GM18507 (cell line): ENCODE measurements at regions not wholly inside any gene's neighbourhood (a gene's known extent, or its start where the extent isn't known, plus 50 kb on each side); places are given as distances from the start of the nearest gene placed in this dataset.

ENCODE experiments used
- DNase-seq: peaks from one replicate; pipeline ENCODE4 v3.0.0; 2011; ENCODE audit warnings: low read depth; ENCODE audit not compliant: insufficient read length; ENCODE audit errors: extremely low spot score
- FAIRE-seq: peaks from 2 replicates; lab custom pipeline; 2011; peaks lifted over from hg19 to GRCh38; lab: Jason Lieb, UNC

DNA sequence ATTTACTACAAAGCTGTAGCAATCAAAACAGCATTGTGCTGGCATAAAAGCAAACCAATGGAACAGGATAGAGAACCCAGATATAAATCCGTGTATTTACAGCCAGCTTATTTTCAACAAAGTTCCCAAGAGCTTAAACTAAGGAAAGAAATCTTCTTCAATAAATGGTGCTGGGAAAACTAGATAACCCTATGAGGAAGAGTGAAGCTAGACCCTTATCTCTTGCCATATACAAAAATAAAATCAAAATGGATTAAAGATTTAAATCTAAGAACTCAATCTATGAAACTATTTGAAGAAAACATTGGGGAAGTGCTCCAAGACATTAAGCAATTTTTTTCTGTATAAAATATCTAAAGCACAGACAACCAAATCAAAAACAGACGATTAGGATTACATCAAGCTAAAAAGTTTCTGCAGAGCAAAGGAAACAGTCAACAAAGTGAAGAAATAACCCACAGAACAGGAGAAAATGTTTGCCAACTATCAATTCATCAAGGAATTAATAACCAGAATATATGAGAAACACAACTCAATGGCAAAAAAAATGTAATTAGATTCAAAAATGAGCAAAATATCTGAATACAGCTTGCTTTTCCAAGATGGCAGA lies 480.7 kb downstream of the LMO7 start:
- DNase-seq: no peak
- FAIRE-seq: no peak

DNA sequence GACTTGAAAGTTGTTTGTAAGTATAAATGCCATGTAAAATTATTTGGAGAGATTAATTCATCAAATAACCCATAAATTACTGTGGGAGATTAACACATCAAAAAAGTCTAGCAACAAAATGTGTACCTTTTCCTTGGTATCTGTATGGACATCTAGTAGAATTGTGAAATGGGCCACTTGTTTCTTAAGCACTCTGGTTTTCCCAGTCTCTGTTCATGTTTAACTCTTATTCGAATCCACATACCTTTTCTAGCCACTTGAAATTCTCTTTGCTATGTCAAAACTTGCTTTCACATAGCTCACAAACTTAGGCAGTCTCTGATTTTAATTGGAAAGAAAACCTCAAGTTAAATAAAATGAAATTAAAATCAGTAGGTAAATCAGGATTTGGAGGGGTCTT lies 470.6 kb downstream of the LMO7 start:
- FAIRE-seq (no peak), DNase-seq (no peak)

DNA sequence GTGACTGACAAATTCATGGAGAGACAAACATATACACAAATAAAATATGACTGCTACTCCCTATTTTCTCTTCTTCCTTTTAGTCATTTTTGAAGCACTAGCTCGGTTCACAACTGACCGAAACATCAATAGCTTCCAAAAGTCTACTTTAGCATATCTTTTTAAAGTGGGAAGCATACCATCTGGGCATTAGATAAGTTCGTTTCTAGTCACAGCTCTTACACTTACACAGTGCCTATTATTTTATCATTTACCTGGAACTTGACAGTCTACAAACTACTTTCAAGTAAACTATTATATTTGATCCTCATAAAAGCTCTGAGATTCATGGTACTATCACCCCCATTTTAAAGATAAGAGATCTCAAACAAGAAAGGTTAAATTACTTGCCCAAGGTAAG lies 458.5 kb downstream of the LMO7 start:
- no peak for DNase-seq
- no peak for FAIRE-seq

DNA sequence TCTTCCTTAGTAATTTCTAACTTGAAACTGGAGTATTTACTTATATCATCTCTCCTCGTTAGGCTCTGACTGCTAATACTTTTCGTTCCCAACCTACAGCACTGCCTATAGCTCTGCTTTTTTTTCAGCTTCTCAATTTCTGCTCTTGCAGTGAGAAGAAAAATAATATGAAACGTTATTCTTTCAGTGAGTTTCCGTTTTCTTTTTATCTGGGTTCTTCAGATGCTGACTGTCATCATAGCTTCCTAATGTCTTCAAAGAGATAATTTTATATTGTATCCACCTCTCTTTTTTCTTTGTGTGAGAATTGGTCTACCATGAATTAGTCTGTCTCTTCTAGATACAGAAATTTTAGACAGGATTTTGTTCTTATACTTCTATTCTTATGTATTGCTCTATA lies 454.9 kb downstream of the LMO7 start:
- no peak for FAIRE-seq
- no peak for DNase-seq

DNA sequence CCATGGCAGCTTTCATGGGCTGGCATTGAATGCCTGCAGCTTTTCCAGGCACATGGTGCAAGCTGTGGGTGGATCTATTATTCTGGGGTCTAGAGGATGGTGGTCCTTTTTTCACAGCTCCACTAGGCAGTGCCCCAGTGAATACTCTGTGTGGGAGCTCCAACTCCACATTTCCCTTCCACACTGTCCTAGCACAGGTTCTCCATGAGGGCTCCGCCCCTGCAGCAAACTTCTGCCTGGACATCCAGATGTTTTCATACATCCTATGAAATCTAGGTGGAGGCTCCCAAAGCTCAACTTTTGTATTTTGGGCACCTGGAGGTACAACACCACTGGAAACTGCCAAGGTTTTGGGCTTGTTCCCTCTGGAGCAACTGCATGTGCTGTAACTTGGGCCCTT lies 450.6 kb downstream of the LMO7 start:
- FAIRE-seq (no peak), DNase-seq (no peak)

DNA sequence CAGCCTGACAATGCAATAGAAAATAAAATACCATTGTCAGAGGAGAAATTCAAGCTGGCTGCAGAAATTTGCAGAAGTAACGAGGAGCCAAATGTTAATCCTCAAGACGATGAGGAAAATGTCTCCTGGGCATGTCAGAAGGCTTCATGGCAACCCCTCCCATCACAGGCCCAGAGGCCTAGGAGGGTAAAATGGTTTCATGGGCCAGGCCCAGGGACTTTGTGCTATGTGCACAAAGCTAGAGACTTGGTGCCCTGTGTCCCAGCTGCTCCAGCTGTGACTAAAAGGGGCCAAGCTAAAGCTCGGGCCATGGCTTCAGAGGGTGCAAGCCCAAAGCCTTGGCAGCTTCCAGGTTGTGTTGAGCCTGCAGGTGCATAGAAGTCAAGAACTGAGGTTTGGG lies 431.7 kb downstream of the LMO7 start:
- no peak for DNase-seq
- no peak for FAIRE-seq

DNA sequence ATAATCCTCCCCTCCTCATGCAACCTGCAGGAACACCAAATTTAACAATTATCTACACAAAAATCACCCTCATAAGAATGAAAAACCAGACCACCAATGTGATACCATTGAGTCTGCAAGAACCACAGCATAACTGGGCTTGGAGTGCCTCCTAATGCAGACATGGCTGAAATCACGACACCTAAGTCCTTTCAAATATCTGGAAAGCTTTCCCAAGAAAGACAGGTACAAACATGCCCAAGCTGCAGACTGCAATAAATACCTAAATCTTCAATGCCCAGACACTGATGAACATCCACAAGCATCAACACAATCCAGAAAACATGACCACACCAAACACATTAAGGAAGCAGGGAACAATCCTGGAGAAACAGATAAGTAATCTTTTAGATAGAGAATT lies 417.1 kb downstream of the LMO7 start:
- FAIRE-seq (no peak), DNase-seq (no peak)

DNA sequence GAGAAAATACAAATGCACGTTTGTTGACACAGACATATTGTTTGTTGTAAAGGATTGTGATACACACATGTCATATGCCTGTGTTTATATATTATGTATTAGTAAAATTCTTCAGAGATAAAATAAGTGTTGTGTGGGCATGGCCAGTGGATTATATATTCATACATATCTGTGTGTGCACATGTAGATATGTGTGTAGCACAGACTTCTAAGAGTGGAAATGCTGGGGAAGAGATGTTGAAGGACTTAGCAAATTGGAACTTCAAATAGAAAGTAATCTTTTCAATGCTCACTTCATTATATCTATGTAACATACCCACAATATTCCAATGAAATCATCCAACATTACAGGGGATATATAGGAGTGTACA lies 413.2 kb downstream of the LMO7 start:
- DNase-seq: no peak
- no peak for FAIRE-seq

DNA sequence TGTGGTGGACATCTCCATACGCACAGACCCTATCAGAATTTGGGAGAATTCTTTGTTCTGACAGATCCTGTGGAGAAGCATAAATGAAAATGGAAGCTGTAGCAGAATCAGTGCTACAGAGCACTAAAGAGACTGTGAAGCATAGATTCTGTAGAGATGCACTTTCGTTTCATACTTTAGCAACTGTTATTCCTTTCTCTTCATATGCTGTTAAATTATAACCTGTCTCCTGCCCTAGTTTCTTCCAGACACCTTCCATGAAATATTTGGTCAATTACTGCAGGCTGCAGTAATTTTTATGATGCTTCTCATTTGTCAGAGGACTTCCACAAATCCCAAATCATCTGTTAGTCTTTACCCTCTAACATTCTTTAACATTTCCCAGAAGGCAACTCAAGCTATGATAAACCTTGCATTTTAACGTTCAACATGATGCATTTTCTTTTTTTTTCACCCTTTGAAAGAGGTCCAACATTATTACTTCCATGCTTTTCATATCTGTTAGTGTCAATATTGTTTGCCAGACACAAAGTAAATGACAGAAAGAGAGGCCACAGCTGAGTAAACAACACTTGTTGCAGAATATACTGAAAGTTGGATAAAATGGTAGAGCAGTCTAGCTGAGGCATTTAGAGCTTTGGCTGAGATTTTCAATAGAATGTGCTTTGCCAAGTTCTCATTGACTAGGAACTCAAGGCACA lies 412.7 kb downstream of the LMO7 start:
- FAIRE-seq (no peak), DNase-seq (no peak)

DNA sequence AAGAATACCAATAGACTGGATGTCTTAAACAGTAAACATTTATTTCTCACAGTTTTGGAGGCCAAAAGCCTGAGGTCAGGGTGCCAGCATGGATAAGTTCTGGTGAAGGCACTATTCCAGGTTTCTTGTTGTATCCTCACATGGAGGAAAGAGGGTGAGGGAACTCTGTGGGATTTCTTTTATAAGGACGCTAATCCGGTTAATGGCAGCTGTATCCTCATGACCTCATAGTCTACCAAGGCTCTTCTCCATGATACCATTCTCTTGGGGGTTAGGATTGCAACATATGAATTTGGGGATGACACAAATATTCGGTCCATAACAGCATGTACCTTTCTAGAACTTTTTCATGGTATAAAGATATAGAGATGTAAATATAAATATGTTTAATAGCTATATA lies 412.0 kb downstream of the LMO7 start:
- DNase-seq (no peak), FAIRE-seq (no peak)

DNA sequence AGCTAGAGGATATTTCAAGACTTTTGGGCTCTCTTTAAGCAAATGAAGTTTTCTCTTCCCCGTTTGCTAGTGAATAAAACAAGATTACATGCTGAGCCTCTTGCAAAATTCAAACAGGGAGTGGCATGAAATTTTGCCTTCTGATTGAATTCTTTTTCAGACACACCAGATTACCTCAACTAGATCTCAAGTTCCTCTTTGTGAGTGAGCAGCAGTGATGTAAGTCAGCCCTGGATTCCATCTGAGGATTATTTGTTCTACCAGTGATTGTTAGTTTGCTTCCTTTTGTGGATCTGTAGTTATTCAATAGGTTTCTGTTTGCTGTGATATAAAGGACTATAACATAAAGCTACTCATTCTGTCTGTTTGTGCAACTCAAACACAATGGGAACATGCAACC lies 407.7 kb downstream of the LMO7 start:
- no peak for FAIRE-seq
- DNase-seq: no peak

DNA sequence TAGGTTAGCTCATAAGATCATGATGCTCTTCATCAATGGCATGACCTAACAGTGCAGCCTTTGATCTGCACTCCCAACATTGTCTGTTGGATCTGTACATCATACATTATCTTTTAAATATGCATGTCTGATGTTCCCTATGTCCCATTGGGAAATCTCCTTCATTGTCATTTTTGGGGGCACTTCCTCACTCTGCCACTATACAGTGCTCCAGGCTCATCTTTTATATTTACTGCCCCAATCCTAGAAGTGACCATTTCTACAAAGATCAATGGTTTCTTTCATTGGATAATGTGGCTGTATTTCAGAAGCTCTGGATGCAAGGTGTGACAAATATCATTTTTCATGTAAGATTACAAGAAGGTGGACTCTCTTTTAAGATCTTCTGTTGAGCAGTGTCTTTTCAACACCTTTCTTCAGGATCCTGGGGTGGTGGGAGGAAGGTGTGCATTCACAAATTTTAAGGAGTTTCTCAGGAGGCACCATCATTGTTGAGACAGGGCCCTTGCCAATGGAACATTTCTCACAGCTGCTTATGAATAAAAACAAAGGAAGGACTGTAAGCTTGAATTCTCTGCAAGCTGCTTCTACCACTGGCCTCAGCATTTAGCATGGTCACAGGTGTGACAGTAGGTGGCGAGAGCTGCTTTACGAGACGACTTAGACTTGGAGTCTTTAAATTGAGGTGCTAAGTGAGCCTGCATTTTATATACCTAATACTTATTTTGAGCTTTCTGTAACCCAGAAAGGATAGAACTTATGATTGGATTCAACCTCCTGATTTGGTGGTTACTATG lies 403.0 kb downstream of the LMO7 start:
- DNase-seq (no peak), FAIRE-seq (no peak)

DNA sequence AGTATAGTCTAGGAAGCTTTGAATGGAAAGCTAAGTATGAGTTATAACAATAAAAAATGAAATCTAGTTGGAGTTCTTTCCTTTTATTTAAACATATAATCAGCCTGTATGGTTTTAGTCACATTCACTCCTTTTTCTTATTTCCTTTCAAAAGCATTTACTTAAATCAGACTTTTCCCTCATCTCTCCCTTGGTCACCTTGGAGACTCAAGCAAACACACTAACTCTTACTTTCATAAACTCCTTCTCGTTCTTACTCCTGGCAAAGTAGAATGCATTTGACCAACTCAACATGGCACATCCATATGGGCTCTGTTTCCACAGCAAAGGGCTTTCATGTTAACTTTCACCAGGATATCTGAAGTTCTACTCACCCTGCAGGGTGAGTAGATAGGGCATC lies 400.0 kb downstream of the LMO7 start:
- DNase-seq (no peak), FAIRE-seq (no peak)

DNA sequence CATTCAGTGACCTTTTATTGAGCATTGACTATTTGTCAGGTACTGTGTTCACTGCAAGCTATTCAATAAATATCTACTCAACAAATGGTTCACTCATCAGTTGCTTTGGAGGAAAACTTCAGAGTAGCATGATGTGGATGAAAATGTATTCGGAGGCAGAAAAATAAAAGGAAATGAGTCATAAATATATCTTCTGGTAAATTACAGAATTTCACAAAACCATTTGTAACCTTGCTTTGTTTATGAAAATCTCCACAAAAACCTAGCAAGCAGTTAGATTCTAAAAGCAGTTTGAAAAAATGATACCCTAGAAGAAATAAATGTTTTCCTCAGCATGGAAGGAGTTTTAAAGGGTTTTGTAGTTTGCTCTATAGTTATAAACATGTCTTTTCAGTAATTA lies 399.6 kb downstream of the LMO7 start:
- FAIRE-seq (no peak), DNase-seq (no peak)

DNA sequence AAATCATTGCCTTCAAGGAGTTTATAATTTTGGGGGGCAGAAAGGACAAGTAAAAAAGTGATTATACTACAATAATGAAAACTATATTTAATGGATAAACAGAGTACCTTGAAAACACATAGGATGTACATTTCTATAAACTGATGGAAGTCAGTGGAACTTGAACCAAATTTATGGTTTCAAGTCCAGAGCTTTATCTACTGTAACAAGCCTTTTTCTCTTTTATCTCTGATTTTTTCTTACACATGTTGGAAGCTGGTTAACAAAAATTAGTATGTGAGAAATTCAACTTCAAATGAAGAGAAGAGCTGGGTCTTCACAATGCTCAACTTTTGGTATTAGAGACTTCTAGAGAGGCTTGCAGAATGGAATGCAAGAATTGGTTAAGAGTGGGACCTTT lies 393.6 kb downstream of the LMO7 start:
- DNase-seq (no peak), FAIRE-seq (no peak)

DNA sequence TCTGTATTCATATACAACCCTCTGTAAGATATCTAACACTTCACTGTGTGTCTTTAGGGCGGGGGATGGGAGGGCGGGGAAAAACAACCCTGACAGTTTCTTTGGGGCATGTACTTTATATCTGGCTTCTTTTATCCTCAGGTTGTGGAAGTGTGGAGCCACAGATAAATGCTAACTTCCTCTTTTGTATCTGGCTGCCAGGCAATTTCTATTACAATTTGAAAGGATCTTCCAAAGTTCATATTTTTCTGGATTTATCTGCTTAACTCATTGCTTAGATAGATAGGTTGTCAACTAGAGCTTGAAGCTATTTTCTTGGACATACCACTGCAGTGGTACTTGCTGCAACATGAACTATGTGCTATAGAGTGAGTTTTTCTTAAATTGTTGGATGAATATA lies 393.0 kb downstream of the LMO7 start:
- no peak for FAIRE-seq
- no peak for DNase-seq

DNA sequence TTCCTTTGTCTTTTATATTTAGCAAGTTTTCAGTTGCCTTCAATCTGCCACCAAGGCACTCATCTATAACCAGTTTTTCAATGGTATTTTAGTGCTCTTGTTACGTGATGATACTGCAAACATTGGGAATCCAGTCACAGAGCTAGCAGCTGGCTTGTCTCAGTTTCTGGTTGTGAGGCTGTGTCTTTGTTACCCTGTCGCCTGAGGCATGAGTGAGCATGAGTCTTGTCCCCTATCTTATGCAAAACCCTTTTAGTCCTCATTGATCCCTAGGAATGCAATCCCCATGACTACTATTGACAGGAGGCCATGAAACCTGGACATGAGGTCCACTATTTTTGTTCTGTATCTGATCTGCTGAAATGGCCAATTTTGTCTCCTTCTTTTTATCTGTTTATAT lies 391.0 kb downstream of the LMO7 start:
- DNase-seq (no peak), FAIRE-seq (no peak)

DNA sequence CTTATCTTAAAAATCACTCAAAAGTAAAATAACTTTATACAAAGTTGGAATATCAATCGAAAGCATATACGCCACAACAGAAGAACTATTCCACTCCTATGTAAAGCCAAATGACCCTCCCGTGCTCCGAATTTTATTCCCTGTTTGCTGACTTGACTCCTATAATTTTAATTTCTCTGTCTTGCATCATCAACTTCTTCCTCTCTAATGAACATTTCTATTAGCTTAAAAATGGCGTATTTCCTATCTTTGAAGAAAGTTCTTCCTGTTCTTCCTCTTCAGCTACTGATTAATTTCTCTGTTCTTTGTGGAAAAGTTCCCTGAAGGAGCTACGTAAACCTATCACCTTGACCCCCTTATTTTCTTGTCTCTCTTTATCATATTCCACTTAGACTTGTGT lies 389.3 kb downstream of the LMO7 start:
- no peak for DNase-seq
- no peak for FAIRE-seq

DNA sequence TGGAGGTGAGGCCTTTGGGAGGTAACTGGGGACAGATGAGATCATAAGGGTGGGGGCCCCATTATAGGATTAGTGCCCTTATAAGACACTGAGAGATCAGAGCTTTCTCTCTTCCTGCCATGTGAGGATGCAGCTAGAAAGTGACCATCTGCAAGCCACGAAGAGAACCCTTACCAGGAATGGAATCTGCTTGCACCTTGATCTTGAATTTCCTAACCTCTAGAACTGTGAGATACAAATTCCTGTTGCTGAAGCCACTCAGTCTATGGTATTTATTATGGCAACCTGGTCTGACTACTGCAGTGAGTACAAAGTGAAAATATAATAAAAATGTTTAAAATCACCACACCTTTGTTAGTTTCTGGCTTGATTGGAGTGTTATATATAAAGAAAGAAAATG lies 388.0 kb downstream of the LMO7 start:
- DNase-seq (no peak), FAIRE-seq (no peak)

DNA sequence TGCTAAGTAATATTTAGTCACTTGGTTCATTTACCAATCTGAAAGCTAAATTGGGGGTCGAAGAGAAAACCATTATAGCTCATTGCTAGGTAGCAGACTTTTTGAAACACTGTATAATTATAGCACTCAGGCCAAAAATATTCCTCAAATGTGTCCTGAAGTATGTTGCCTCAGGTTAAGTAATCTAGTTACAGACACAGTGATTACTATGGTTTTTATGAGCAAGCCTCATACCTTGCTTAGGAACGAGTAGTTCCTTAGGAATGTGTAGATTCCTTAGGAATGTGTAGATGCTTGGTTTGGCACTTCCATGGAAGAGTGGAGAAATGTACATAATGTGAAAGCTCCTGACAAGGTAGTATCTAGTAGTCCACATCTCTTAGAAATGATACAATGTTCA lies 387.5 kb downstream of the LMO7 start:
- DNase-seq (no peak), FAIRE-seq (no peak)

DNA sequence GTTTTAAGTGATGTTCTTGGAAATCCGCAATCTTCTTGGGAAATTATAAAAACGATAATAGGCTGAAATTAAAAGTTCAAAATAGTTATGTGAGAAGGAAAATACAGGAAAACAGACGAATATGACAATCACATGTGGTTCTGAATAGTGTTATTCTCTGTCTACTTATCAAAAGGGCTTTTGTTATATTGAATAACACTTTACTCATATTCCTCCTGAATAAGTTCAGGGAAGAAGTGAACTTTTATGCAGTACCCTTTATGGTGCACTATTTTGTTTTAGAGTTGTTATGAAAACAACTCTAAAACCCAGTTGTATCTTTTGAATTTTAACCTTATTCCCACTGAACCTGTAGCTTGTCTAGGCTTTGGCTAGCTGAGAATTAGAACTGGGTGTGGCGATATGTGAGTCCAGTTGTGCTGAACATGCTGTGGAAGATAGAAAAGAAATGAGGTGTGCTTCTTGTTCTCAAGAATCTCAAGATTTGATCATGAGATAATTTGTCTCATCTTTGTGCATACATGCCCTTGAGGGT lies 384.4 kb downstream of the LMO7 start:
- FAIRE-seq (no peak), DNase-seq (no peak)
